LNCAP (cell line): ENCODE measurements at regions not wholly inside any gene's neighbourhood (a gene's known extent, or its start where the extent isn't known, plus 50 kb on each side); places are given as distances from the start of the nearest gene placed in this dataset.

ENCODE experiments used
- TF ChIP-seq, protein P1 (sequence below): fragments of 450-650 bp; IDR thresholded peaks from 2 replicates; pipeline ENCODE4 v1.5.1; 2017; ENCODE audit warnings: mild to moderate bottlenecking

DNA sequence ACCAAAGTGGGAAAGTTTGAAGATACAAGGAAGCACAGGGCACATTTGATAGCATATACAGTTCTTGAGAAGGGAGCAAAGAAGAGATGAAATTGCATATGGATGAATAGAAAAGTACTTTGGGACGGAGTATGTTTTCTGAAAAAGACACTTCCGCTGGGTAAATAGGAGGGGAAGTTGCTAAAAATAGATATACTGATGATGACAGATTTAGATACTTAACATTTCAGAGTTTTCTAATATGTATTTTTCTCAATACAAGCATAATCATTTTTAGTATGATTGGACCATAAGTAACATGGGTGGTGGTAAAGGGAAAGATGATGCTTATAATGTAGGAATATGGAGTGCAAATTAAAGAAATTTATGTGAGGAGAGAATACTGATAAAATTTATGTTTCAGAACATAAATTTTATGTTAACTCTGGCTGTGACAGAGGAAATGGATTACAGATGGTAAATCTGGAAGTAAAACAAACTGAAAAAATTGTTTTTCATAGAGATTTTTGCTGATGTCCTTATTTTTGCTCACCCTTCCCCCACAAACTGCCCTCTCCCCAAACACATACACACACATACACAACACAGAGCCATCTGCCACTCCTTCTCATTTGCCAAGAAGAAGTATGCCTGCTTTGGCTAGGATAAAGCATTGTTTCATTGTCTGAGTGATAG is 583.9 kb upstream of the MIR17HG start:
- TF ChIP-seq, protein P1, sequence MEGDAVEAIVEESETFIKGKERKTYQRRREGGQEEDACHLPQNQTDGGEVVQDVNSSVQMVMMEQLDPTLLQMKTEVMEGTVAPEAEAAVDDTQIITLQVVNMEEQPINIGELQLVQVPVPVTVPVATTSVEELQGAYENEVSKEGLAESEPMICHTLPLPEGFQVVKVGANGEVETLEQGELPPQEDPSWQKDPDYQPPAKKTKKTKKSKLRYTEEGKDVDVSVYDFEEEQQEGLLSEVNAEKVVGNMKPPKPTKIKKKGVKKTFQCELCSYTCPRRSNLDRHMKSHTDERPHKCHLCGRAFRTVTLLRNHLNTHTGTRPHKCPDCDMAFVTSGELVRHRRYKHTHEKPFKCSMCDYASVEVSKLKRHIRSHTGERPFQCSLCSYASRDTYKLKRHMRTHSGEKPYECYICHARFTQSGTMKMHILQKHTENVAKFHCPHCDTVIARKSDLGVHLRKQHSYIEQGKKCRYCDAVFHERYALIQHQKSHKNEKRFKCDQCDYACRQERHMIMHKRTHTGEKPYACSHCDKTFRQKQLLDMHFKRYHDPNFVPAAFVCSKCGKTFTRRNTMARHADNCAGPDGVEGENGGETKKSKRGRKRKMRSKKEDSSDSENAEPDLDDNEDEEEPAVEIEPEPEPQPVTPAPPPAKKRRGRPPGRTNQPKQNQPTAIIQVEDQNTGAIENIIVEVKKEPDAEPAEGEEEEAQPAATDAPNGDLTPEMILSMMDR, result no peak

DNA sequence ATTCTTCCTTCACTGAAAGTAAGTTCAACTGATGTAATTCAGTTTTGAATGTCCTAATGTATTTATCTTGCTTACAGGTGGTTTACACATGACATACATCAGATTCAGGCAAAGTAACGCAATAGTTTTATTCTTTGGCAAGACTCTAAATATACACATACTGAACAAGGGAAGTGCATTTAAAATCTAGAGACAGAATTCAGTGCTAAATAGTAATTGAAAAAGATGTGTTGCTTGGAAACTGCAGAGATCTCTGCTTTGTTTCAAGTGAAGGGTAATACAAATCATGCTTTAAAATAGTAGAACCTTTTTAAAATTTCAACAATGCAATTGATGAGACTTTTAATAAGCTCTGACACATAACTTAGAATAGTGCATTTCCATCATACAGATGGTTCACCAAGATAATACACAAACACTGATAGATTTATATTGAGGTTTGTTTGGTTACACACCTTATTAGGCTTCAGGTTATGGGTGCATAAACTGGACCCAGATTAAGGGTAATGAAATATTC is 581.0 kb upstream of the MIR17HG start:
- TF ChIP-seq, protein P1, result no peak

GRCh38 chr13:90768116-90768515 is 579.4 kb upstream of the MIR17HG start:
- TF ChIP-seq, protein P1, result no peak

GRCh38 chr13:90769387-90769786 is 578.1 kb upstream of the MIR17HG start:
- TF ChIP-seq, protein P1, result no peak

DNA sequence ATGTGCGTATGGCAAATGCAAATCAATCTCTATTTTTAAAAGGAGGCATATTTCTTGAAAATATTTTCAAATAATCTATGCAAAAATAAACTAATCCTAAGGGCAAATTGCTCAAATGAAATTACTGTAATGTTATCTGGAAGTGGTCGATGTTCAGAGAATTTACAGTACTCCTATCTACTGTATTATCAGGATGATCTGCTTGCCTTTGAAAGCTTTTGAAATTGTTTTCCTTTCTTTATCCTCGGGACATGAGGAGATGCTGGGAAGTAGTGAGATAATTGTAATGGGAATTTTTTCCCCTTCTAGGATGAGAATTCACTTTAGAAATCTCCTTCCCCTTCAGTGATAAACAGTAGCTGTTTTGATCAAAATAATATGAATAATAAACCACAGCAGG is 577.2 kb upstream of the MIR17HG start:
- TF ChIP-seq, protein P1, result no peak

GRCh38 chr13:90773681-90774080 is 573.8 kb upstream of the MIR17HG start:
- TF ChIP-seq, protein P1, result no peak

DNA sequence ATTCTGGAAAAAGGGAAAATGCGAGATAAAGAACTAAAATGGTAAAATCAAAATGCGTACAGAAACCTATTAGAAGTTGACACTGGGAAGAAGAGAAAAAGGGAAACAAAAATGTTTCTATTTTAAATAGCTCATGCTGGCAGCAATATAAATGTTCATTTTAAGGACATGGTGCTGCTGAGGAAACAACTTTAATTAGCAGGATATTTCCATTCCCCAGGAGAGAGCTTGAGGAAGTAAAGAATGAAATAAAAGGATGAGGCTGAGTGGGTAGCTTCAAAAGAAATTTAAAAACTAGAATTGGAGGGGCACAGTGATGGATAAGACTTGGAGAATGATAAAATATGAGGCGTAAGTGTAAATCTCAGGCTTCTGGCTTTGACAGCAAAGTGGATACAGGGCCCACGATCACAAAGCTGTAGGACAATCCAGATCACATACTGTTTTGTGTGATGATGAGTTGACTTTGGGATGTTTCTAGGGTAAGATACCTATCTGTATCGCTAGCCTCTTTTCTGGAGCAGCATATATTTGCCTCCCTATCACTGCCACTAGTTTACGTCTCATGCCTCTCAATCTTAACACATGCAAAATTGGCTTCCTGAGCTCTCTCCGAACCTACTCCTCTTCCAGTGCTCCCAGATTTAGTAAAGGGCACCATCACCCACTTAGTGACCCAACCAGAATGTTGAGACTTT is 571.3 kb upstream of the MIR17HG start:
- TF ChIP-seq, protein P1, result no peak
